ENCODE measurements at regions not wholly inside any gene's neighbourhood (a gene's known extent, or its start where the extent isn't known, plus 50 kb on each side); places are given as distances from the start of the nearest gene placed in this dataset.

DNA sequence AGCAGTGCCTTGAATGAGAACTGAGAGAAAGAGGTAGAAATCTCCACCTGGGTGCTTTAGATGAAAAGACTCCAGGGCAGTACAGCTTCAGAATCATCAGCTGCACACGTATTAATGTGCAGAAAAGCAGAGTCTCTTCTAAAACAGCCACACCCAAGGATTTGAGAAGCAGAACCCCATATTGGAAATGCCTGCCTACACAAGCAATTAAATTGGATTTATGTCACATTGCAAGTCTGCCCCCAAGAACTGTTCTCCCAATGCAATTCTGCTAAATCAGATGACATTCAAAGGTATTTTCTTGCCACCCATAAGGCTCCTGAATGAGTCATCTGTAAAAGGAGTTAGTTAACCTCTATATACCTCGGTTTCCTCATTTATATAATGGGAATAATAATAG lies 326.0 kb upstream of the C16orf82 start:
- TF ChIP-seq, protein P1, sequence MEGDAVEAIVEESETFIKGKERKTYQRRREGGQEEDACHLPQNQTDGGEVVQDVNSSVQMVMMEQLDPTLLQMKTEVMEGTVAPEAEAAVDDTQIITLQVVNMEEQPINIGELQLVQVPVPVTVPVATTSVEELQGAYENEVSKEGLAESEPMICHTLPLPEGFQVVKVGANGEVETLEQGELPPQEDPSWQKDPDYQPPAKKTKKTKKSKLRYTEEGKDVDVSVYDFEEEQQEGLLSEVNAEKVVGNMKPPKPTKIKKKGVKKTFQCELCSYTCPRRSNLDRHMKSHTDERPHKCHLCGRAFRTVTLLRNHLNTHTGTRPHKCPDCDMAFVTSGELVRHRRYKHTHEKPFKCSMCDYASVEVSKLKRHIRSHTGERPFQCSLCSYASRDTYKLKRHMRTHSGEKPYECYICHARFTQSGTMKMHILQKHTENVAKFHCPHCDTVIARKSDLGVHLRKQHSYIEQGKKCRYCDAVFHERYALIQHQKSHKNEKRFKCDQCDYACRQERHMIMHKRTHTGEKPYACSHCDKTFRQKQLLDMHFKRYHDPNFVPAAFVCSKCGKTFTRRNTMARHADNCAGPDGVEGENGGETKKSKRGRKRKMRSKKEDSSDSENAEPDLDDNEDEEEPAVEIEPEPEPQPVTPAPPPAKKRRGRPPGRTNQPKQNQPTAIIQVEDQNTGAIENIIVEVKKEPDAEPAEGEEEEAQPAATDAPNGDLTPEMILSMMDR (conservative IDR thresholded peaks at IDR 0.05; ENCODE audit: low read depth) = no peak

DNA sequence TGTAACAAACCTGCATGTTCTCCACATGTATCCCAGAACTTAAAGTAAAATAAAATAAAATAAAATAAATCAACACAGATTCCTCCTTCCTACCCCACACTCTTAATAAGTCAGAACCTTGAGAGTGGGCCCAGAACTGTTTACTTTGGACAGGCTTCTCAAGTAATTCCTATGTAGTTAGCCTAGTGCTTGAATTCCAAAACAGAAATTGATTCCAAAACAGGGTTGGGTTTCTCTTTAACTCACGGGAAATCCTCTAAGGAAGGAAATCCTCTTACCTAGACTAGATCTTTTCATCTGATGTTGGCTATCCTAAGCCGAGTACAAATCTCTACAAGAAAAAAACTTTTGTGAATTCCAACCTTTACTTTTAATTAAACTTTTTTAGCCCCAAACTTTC lies 324.7 kb upstream of the C16orf82 start:
- ChIA-PET CTCF (no interaction called here), POLR2A (ENCODE audit: low non-redundant PET) (no interaction called here)
- no peak overlapping the region for H3K27ac ChIP-seq
- TF ChIP-seq, protein P1 (conservative IDR thresholded peaks at IDR 0.05; ENCODE audit: low read depth) = no peak
- no peak for DNase-seq (ENCODE audit: low spot score)

More for the DNA sequence above, 326.0 kb upstream of the C16orf82 start:
- POLR2A ChIA-PET (ENCODE audit: low non-redundant PET) = no interaction called here
- CTCF ChIA-PET = no interaction called here
- no peak for DNase-seq (ENCODE audit: low spot score)
- no peak overlapping the region for H3K27ac ChIP-seq

DNA sequence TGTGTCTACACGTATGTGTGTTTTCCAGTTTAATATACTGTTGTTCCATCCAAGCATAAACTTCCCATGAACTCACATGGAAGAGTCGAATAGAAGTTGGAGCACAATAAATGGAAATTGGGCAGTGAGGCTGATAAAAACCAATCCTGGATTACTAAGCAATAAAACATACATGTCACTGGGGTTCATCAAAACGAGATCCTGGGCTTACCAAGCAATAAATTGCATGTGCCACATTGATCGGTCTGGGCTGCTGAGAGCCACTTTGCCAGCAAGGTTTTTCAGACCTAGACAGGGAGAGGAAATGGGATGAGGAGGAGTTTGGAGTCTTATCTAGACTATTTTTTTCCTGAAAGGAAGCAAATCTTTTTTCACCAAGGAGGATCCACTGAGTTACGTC lies 322.3 kb upstream of the C16orf82 start:
- ChIA-PET CTCF (no interaction called here), POLR2A (ENCODE audit: low non-redundant PET) (no interaction called here)
- H3K27ac ChIP-seq = no peak overlapping the region
- no peak for DNase-seq (ENCODE audit: low spot score)
- TF ChIP-seq, protein P1 (conservative IDR thresholded peaks at IDR 0.05; ENCODE audit: low read depth) = no peak

DNA sequence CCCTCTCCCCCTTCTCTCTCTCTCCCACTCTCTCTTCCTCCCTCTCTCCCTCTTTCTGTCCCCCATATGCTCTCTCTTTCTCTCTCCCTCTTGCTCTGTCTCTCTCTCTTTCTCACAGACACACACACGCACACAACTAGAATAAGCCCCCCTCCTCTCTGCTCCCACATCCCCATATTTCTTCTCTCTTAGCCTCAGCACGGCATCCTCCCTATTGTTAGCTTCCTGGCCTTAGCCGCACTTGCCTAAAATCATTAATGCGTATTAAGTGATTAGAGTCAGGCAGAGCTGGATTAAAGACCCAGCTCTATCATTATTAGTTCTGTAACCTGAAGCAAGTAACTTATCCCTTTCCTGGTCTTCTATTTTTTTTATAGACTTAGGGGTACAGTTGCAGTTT lies 319.0 kb upstream of the C16orf82 start:
- TF ChIP-seq, protein P1 (conservative IDR thresholded peaks at IDR 0.05; ENCODE audit: low read depth) = no peak
- POLR2A ChIA-PET (ENCODE audit: low non-redundant PET) = no interaction called here
- CTCF ChIA-PET = no interaction called here
- DNase-seq (ENCODE audit: low spot score) = no peak
- H3K27ac ChIP-seq = no peak overlapping the region

DNA sequence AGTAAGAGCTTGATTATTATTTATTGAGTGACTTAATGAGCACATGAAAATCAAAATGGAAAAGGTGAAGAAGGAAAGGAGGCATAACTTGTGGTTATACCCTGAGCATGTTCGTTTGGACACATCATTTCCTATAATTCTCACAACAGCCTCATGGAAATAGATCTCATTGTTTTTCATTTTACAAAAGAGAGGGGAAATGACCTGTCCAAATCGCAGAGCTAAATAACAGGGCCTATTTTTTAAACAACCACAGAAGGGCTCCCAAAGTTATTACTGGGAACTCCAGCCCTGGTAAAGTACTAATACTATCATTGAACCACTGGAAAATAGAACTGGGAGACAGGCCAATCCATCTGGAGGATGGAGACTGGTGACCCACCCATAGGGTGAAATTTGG lies 317.7 kb upstream of the C16orf82 start:
- no peak overlapping the region for H3K27ac ChIP-seq
- DNase-seq (ENCODE audit: low spot score) = no peak
- TF ChIP-seq, protein P1 (conservative IDR thresholded peaks at IDR 0.05; ENCODE audit: low read depth) = no peak
- ChIA-PET CTCF (interaction anchor here (0.5 kb wide), 1 partner anchor 35 kb away, joined by 4 read pairs; no protein-coding TSS in a partner anchor), POLR2A (ENCODE audit: low non-redundant PET) (no interaction called here)

DNA sequence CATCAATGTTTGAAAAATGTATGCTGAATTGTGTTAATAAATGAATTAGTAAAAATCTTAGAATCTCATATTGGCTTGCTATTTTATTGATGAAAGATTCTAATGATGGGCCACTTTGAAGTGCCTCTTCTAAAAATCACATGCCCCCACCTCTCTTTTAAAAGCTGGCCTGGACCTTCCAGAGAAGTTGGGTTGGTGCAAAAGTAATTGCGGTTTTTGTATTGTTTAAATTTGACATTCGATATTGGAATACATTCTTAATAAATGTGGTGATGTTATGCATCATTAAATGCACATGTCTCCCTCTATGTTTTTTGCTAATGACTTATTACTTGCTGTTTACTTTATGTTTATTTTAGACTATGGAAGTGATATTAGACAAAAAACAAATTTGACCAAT lies 314.6 kb upstream of the C16orf82 start:
- CTCF ChIA-PET = no interaction called here
- TF ChIP-seq, protein P1 (conservative IDR thresholded peaks at IDR 0.05; ENCODE audit: low read depth) = no peak
- POLR2A ChIA-PET (ENCODE audit: low non-redundant PET) = no interaction called here
- no peak for DNase-seq (ENCODE audit: low spot score)
- no peak overlapping the region for H3K27ac ChIP-seq

DNA sequence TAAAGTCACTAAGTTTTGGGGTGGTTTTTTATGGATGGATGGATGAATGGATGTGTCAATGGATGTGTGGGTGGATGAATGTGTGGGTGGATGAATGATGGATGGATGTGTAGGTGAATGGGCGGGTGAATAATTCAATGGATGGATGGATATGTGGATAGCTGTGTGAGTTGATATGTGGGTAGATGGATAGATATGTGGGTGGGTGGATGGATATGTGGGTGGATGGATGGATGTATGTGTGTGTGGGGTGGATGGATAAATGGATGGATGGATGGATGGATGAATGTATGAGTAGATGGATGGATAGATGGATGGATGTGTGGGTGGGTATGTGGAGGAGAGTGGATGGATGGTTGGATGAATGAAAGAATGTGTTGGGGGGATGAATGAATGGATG lies 310.1 kb upstream of the C16orf82 start:
- H3K27ac ChIP-seq = no peak overlapping the region
- ChIA-PET CTCF (no interaction called here), POLR2A (ENCODE audit: low non-redundant PET) (no interaction called here)
- TF ChIP-seq, protein P1 (conservative IDR thresholded peaks at IDR 0.05; ENCODE audit: low read depth) = no peak
- DNase-seq (ENCODE audit: low spot score) = no peak
